Stimulated activated CD4-positive, alpha-beta T cell treated with anti-CD3 and anti-CD28 coated beads, TNF-alpha, amount 100 ng/mL, for 48 hours (primary cell): ENCODE measurements at regions not wholly inside any gene's neighbourhood (a gene's known extent, or its start where the extent isn't known, plus 50 kb on each side); places are given as distances from the start of the nearest gene placed in this dataset.
"Not testable (repeated sequence)": the region's sequence is repeated elsewhere in the genome, so short reads cannot be mapped to it uniquely, and the experiment has no call there.

Experiments
- DNase-seq, 3 donors: peaks; one replicate each; pipeline ENCODE4 v3.0.0-alpha.2; 2020; ENCODE audit warnings: low read depth in 3 of 3

DNA sequence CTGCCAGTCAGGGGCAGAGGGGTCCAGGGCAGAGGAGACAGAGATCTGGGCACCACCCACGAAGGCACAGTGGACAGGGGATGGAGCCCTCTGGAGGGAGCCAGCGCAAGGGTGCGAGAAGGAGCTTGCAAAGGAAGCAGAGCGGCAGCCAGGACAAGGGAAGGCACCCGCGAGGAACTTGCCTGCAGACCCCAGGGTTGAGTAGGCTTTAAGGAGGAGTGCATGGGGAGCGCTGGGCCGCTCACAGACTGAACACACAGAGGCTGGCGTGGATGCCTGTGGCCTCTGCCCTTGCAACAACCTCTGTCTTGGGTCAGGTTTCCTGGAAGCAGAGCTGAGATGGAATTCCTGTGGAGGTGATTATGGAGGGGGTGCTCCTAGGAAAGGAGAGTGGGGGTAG, 374.4 kb downstream of the CNTNAP3B start:
- not testable (repeated sequence) for DNase-seq

DNA sequence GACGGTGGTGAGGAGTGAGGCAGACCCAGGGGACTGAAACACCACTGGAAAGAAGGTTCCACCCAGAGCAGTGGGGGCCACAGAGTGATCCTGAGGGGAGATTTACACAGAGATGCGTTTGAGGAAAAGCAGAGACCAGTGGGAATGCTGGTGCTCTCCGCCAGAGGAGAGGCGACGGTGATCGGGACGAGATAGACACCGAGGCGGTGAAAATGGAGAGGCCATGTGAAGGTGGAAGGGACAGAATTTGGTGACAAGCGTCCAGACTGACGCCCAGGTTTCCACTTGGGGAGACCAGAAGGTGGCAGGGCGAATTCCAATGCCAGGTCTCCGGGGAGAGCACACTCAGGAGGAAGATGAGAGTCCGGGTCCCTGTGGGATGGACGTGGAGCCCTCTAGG, 374.8 kb downstream of the CNTNAP3B start:
- not testable (repeated sequence) for DNase-seq

DNA sequence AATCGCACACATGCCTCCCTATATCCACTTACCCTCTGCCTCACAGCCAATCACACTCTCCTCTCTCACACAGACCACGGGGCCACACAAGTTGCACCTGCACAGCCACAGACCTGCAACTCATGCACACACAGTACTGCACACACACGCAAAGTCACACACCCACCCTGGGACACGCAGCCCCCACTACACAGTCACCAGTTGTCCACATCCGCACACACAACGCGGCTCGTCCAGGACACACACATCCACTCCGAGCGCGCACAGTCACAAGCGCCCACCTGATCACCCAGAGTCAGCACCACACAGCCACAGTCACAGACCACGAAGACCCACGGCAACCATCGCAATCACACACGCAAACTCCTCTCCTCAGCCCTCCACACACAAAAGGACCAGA, 387.3 kb downstream of the CNTNAP3B start:
- not testable (repeated sequence) for DNase-seq

DNA sequence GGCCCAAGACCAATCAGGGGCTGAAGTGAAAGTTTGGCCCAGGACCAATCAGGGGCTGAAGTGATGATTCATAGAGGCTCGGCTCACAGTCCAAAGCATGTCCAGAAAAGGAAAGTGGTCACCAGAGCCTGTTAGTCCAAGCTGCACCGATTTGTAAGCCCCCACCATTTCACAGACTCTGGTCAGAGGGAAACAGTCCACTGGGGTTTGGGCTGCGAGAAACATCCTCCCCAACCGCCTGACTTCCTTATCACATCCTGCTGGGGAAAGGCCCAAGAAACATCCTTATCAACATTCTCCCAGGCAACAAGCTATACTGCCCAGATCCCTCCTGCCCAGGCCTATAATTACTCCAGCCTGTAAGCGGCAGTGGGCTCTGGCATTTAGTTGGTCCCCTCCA, 388.1 kb downstream of the CNTNAP3B start:
- not testable (repeated sequence) for DNase-seq

- not testable (repeated sequence) for DNase-seq
Measured at GRCh38 chr9:41738681-41739080, 390.5 kb downstream of the CNTNAP3B start.

- not testable (repeated sequence) for DNase-seq
Measured at GRCh38 chr9:41699190-41699589, 430.0 kb downstream of the CNTNAP3B start.

- not testable (repeated sequence) for DNase-seq
Measured at GRCh38 chr9:41697080-41697479, 432.1 kb downstream of the CNTNAP3B start.

DNA sequence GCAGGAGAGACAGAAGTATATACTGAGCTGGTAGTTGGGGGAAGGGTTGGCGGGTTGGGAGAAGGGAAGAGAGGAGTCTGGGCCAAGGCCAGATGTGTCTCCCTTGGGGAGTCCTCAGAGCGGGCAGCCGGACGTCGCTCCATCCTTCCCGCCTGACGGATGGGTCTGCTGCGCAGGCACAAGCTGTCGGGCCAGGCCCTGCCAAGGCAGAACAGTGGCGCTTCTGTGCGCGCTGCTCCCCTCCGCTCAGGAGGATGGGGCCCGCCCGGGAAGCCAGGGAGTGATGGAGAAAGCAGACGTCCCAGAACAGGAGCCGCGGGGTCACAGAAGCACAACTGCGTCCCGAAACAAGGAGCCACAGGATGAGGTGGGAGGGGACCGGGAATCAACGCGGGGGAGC, 449.9 kb downstream of the CNTNAP3B start:
- DNase-seq: not testable (repeated sequence)

DNA sequence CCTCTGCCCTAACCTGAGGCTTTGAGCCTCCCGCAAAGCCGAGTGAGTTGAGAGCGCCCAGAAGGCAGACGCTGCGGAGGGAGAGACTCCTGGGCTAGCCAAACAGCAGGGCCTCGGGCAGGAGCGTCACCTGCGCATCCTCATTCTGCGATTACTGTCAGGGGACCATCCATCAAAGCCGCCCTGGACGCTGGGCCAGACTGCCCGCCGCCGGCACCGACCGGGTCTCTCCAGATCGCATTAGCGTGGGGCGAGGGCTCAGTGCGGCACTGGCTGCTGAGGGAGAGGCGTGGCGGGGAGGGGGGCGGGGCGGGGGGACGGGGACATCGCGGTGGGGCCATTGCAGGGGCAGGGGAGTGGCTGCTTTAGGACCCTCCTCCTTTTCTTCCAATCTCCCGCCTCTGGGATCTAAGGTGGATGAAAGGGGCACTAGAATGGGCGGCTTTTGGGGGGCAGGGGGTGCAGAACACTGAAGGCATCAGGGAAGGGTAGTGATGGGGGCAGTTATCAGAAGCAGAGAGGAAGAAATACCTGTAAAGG, 465.7 kb downstream of the CNTNAP3B start:
- not testable (repeated sequence) for DNase-seq

DNA sequence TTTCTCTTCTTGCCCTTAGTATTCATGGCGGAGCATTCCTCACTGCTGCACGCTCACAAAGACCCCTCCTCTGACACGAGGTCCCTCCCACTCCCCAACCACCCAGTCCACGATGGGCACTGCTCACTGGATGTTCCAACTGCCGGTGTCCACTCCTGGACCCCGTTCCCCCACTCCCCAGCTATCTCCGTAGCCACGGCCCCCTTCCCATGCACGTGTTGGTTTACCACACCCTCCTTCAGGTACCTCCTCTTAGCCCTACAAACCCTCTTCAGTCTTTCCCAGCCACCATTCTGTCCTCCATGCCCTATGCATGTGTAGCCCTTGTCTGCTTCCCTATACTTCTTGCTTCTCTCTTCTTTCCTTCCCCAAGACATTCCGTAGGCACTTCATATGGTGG, 469.6 kb upstream of the ZNG1F start:
- DNase-seq: not testable (repeated sequence)

DNA sequence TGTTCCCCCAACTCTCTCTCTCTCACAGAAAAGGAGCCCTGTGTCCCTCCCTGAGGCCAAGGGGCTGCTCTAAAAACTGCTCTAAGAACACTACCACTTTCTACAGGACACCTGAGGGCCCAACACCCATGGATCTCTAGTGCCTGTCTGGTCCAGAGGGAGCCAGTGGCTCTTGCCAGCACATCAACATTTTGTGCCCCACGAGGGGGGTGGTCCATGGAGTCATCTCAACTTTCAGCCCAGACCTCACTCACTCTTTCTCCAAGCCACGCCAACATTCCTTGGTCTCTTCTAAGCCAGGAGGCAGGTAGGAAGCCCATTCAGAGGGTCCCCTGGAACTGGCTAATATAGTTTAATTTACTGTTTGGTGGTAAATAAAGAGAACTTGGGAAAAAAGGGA, 469.0 kb upstream of the ZNG1F start:
- not testable (repeated sequence) for DNase-seq

- DNase-seq: not testable (repeated sequence)
Measured at GRCh38 chr9:41657141-41657540, 468.0 kb upstream of the ZNG1F start.

DNA sequence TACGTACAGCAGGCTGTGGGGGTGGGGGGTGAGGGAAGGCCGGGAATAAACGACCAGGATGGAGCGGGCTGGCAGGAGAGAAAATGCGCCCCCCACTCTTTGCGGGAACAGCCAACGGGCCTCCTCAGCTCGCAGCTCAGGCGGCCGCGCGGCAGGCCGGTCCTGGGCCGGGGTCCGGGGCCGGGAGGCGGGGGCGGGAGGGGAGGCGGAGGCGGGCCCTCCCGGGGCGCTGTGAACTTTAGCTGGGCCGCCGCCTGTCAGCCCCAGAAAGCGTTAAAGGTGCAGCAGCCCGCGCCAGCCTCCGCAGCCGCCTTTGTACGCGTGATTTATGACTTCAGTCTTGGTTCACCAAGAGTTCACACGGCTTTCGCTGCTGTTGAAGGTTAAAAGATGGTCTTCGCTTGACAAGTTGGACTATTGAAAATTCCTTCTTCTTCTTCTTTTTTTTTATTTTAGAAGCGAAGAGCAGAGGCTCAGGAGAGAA, 466.0 kb upstream of the ZNG1F start:
- DNase-seq: not testable (repeated sequence)

DNA sequence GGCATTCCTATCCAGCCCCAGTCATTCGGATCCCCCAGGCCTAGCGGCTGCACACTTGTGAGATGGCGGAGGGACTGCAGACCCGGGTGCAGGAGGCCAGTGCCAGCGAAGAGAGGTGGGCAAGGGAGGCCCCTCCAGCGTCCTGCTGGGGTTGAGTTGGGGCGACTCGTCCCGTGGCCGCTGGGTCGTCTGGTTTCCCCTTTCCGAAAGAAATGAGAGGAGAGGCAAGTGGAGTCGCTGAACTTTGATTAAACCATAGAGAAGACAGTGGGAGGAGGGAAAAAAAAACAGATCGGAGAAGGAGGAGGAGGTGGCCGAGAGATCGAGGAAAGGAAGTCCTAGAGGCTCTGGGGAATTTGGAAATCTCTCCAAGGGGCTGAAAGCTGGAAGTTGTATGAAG, 465.2 kb upstream of the ZNG1F start:
- not testable (repeated sequence) for DNase-seq

DNA sequence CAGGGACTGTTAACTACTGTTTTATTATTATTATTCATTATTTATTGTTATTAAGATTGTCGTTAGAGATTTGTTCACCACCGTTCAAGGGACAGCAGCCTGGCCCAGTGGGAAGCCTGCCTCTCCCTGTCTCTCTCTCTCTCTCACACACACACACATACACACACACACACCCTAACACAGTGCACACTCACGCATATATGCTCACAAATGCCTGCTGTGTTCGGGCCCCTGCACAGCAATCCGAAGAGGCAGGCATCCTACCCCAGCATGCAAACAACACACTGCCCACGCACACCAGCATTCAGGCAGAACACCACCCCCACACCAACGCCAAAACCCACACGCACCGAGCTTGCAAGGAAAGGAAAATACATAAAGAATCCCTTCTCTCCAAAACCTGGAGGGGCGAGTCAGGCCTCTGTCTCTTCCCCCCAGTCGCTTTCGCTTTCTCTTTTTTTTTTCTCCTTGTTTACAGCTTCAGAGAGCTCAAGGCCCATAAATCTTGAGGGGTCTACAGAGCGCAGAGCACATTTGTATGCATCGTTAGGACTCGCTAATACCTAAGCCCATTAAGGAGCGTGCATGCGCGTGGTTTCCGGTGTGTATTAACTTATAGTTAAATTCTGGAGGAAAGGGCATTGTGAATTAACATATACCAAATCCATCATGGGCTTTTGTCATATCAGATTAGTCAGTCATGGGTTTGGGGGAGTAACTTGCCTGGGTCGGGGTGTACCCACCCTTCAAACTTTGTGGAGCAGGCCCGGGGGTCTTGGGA, 464.6 kb upstream of the ZNG1F start:
- not testable (repeated sequence) for DNase-seq

- DNase-seq: not testable (repeated sequence)
Measured at GRCh38 chr9:41652800-41653199, 463.7 kb upstream of the ZNG1F start.

GRCh38 chr9:41652100-41652713, 463.1 kb upstream of the ZNG1F start:
- DNase-seq: not testable (repeated sequence)

DNA sequence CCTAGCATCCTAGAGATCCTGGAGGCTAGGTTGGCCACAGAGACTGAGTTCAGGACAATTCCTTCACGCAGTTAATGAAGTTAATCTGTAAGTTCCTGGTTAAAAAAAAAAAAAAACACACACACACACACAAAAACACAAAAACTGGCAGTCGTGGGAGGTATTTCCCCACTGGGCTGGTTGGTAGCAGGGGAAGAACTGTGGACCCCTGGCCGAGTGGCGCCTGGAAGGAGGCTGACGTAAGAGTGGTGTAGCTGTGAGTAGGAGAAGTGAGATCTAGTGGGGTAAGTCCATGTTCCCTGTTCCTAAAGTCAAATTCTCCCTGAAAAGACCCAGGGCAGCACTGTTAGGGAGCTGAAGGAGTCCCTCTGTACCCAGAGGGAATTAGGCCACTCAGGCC, 461.0 kb upstream of the ZNG1F start:
- DNase-seq: not testable (repeated sequence)

- DNase-seq: not testable (repeated sequence)
Measured at GRCh38 chr9:41648564-41648963, 459.4 kb upstream of the ZNG1F start.

- DNase-seq: not testable (repeated sequence)
Measured at GRCh38 chr9:41646246-41646645, 457.1 kb upstream of the ZNG1F start.

- peak in 2 of 3 donors; percentile 21 to 48 for DNase-seq
Measured at GRCh38 chr9:41643571-41644279, 454.6 kb upstream of the ZNG1F start.

DNA sequence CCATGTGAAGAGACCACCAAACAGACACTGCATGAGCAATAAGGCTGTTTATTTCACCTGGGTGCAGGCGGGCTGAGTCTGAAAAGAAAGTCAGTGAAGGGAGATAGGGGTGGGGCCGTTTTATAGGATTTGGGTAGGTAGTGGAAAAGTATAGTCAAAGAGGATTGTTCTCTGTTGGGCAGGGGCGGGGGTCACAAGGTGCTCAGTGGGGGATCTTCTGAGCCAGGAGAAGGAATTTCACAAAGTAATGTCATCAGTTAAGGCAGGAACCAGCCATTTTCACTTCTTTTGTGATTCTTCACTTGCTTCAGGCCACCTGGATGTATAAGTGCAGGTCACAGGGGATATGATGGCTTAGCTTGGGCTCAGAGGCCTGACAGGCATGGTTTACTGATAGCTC, 444.6 kb upstream of the ZNG1F start:
- DNase-seq: not testable (repeated sequence)
